ENCODE measurements at regions not wholly inside any gene's neighbourhood (a gene's known extent, or its start where the extent isn't known, plus 50 kb on each side); places are given as distances from the start of the nearest gene placed in this dataset.

GRCh38 chr10:36187380-36188079, 545.4 kb upstream of the FZD8 start:
- no peak overlapping the region for H3K4me3 ChIP-seq (ENCODE audit: low read depth, low read length)
- no peak for DNase-seq (ENCODE audit: low read depth)
- TF ChIP-seq POLR2A (IDR thresholded peaks at IDR 0.05; ENCODE audit: extremely low read depth, insufficient read length) (no peak), MYC (IDR thresholded peaks at IDR 0.05; ENCODE audit: low read depth, low read length) (no peak), CTCF (IDR thresholded peaks at IDR 0.05; ENCODE audit: low read depth, low read length) (no peak), MAX (IDR thresholded peaks at IDR 0.05; ENCODE audit: low read depth, low read length) (no peak)

GRCh38 chr10:36185097-36185496, 543.0 kb upstream of the FZD8 start:
- TF ChIP-seq CTCF (IDR thresholded peaks at IDR 0.05; ENCODE audit: low read depth, low read length) (no peak), MAX (IDR thresholded peaks at IDR 0.05; ENCODE audit: low read depth, low read length) (no peak), POLR2A (IDR thresholded peaks at IDR 0.05; ENCODE audit: extremely low read depth, insufficient read length) (no peak)
- H3K4me3 ChIP-seq (ENCODE audit: low read depth, low read length), result no peak overlapping the region
- DNase-seq (ENCODE audit: low read depth), result no peak

- TF ChIP-seq CTCF (IDR thresholded peaks at IDR 0.05; ENCODE audit: low read depth, low read length) (no peak), MYC (IDR thresholded peaks at IDR 0.05; ENCODE audit: low read depth, low read length) (no peak), POLR2A (IDR thresholded peaks at IDR 0.05; ENCODE audit: extremely low read depth, insufficient read length) (no peak), MAX (IDR thresholded peaks at IDR 0.05; ENCODE audit: low read depth, low read length) (no peak)
- DNase-seq (ENCODE audit: low read depth), result no peak
- H3K4me3 ChIP-seq (ENCODE audit: low read depth, low read length), result no peak overlapping the region
These were observed 541.6 kb upstream of the FZD8 start for GRCh38 chr10:36183726-36184125.

GRCh38 chr10:36183056-36183455, 541.0 kb upstream of the FZD8 start:
- no peak for DNase-seq (ENCODE audit: low read depth)
- TF ChIP-seq MYC (IDR thresholded peaks at IDR 0.05; ENCODE audit: low read depth, low read length) (no peak), MAX (IDR thresholded peaks at IDR 0.05; ENCODE audit: low read depth, low read length) (no peak), POLR2A (IDR thresholded peaks at IDR 0.05; ENCODE audit: extremely low read depth, insufficient read length) (no peak), CTCF (IDR thresholded peaks at IDR 0.05; ENCODE audit: low read depth, low read length) (no peak)

GRCh38 chr10:36182606-36183005, 540.5 kb upstream of the FZD8 start:
- DNase-seq (ENCODE audit: low read depth), result no peak
- no peak overlapping the region for H3K4me3 ChIP-seq (ENCODE audit: low read depth, low read length)
- TF ChIP-seq CTCF (IDR thresholded peaks at IDR 0.05; ENCODE audit: low read depth, low read length), result no peak
- no peak for TF ChIP-seq MAX (IDR thresholded peaks at IDR 0.05; ENCODE audit: low read depth, low read length)
- no peak for TF ChIP-seq MYC (IDR thresholded peaks at IDR 0.05; ENCODE audit: low read depth, low read length)
- no peak for TF ChIP-seq POLR2A (IDR thresholded peaks at IDR 0.05; ENCODE audit: extremely low read depth, insufficient read length)

More at GRCh38 chr10:36183056-36183455, 541.0 kb upstream of the FZD8 start:
- H3K4me3 ChIP-seq (ENCODE audit: low read depth, low read length), result no peak overlapping the region
